ENCODE measurements at regions not wholly inside any gene's neighbourhood (a gene's known extent, or its start where the extent isn't known, plus 50 kb on each side); places are given as distances from the start of the nearest gene placed in this dataset.
"Not testable (repeated sequence)": the region's sequence is repeated elsewhere in the genome, so short reads cannot be mapped to it uniquely, and the experiment has no call there.

GRCh38 chr3:38960042-38960622 is 91.6 kb downstream of the SCN11A start:
- POLR2A ChIA-PET = no interaction called here
- Histone ChIP-seq H3K36me3 (ENCODE audit: control insufficient read depth in 2 of 2, extremely low read depth in 1 of 2, insufficient read depth in 1 of 2, low read length in 1 of 2) (no peaks in the 10 kb centered on the region), H3K27ac (ENCODE audit: low read length) (no peak overlapping the region), H3K9me3 (no peaks in the 10 kb centered on the region), H3K4me1 (ENCODE audit: control insufficient read depth in 1 of 2, extremely low read depth in 1 of 2, insufficient read depth in 2 of 2, low read length in 2 of 2) (no peaks in the 10 kb centered on the region), H3K27me3 (replicated peaks in 1 of 2; ENCODE audit: control insufficient read depth in 2 of 2, extremely low read depth in 1 of 2, insufficient read depth in 2 of 2, low read length in 1 of 2) (no peaks in the 10 kb centered on the region), H3K4me3 (ENCODE audit: control insufficient read depth in 1 of 2, extremely low read depth in 1 of 2, low read length in 1 of 2) (no peak overlapping the region)
- Mint-ChIP-seq H3K9me3 (no peaks in the 10 kb centered on the region), H3K27ac (no peak overlapping the region), H3K4me1 (peaks cover 0 to 5% (median 3%) of the 10 kb centered on the region in 3 donors), H3K4me3 (no peak overlapping the region), H3K36me3 (no peaks in the 10 kb centered on the region), H3K27me3 (peaks cover 0 to 3% of the 10 kb centered on the region in 2 donors)
- WGBS (ENCODE audit: insufficient coverage) = 83% methylated on average over 7 of the region's 8 CpGs
- DNase-seq = no peak
- CTCF ChIA-PET = interaction anchor here in 1 of 2 donors (0.7 kb wide), 1 partner anchor 35 kb away, joined by 3 read pairs; no protein-coding TSS in a partner anchor
- no peak for ATAC-seq (replicated peaks in 1 of 4)

GRCh38 chr3:38958026-38958720 is 93.6 kb downstream of the SCN11A start:
- no peaks in the 10 kb centered on the region for H3K36me3 Mint-ChIP-seq
- H3K9me3 ChIP-seq = no peaks in the 10 kb centered on the region
- no peak overlapping the region for H3K27ac Mint-ChIP-seq
- H3K4me3 Mint-ChIP-seq = no peak overlapping the region
- ChIA-PET CTCF (interaction anchor here in 1 of 2 donors (0.6 kb wide), 1 partner anchor 17 kb away, joined by 7 read pairs; no protein-coding TSS in a partner anchor), POLR2A (no interaction called here)
- DNase-seq (no peak), ATAC-seq (replicated peaks in 1 of 4) (no peak)
- peaks cover 3% of the 10 kb centered on the region in 2 donors for H3K27me3 Mint-ChIP-seq
- no peak overlapping the region for H3K27ac ChIP-seq (ENCODE audit: low read length)
- H3K4me1 Mint-ChIP-seq = peaks cover 0 to 5% (median 3%) of the 10 kb centered on the region in 3 donors
- H3K4me1 ChIP-seq (ENCODE audit: control insufficient read depth in 1 of 2, extremely low read depth in 1 of 2, insufficient read depth in 2 of 2, low read length in 2 of 2) = no peaks in the 10 kb centered on the region
- H3K36me3 ChIP-seq (ENCODE audit: control insufficient read depth in 2 of 2, extremely low read depth in 1 of 2, insufficient read depth in 1 of 2, low read length in 1 of 2) = no peaks in the 10 kb centered on the region
- H3K9me3 Mint-ChIP-seq = no peaks in the 10 kb centered on the region
- no peak overlapping the region for H3K4me3 ChIP-seq (ENCODE audit: control insufficient read depth in 1 of 2, extremely low read depth in 1 of 2, low read length in 1 of 2)
- H3K27me3 ChIP-seq (replicated peaks in 1 of 2; ENCODE audit: control insufficient read depth in 2 of 2, extremely low read depth in 1 of 2, insufficient read depth in 2 of 2, low read length in 1 of 2) = no peaks in the 10 kb centered on the region
- WGBS (ENCODE audit: insufficient coverage) = no CpG with 5 or more reads among the region's 5 CpGs

GRCh38 chr3:38957296-38957695 is 94.4 kb downstream of the SCN11A start:
- DNase-seq = no peak
- 95% methylated on average over 6 of the region's 6 CpGs for whole genome bisulfite sequencing (ENCODE audit: insufficient coverage)
- H3K9me3 Mint-ChIP-seq = no peaks in the 10 kb centered on the region
- Histone ChIP-seq H3K9me3 (no peaks in the 10 kb centered on the region), H3K27me3 (replicated peaks in 1 of 2; ENCODE audit: control insufficient read depth in 2 of 2, extremely low read depth in 1 of 2, insufficient read depth in 2 of 2, low read length in 1 of 2) (no peaks in the 10 kb centered on the region), H3K4me1 (ENCODE audit: control insufficient read depth in 1 of 2, extremely low read depth in 1 of 2, insufficient read depth in 2 of 2, low read length in 2 of 2) (no peaks in the 10 kb centered on the region), H3K36me3 (ENCODE audit: control insufficient read depth in 2 of 2, extremely low read depth in 1 of 2, insufficient read depth in 1 of 2, low read length in 1 of 2) (no peaks in the 10 kb centered on the region), H3K27ac (ENCODE audit: low read length) (no peak overlapping the region), H3K4me3 (ENCODE audit: control insufficient read depth in 1 of 2, extremely low read depth in 1 of 2, low read length in 1 of 2) (no peak overlapping the region)
- H3K36me3 Mint-ChIP-seq = no peaks in the 10 kb centered on the region
- H3K27ac Mint-ChIP-seq = no peak overlapping the region
- peaks cover 0 to 5% (median 3%) of the 10 kb centered on the region in 3 donors for H3K4me1 Mint-ChIP-seq
- peaks cover 0 to 3% of the 10 kb centered on the region in 2 donors for H3K27me3 Mint-ChIP-seq
- ChIA-PET CTCF (no interaction called here), POLR2A (no interaction called here)
- no peak for ATAC-seq (replicated peaks in 1 of 4)
- H3K4me3 Mint-ChIP-seq = no peak overlapping the region

- no peak overlapping the region for H3K27ac Mint-ChIP-seq
- ChIA-PET CTCF (no interaction called here), POLR2A (no interaction called here)
- peaks cover 0 to 3% of the 10 kb centered on the region in 2 donors for H3K27me3 Mint-ChIP-seq
- no peak overlapping the region for H3K4me3 ChIP-seq (ENCODE audit: control insufficient read depth in 1 of 2, extremely low read depth in 1 of 2, low read length in 1 of 2)
- no peaks in the 10 kb centered on the region for H3K36me3 ChIP-seq (ENCODE audit: control insufficient read depth in 2 of 2, extremely low read depth in 1 of 2, insufficient read depth in 1 of 2, low read length in 1 of 2)
- no peaks in the 10 kb centered on the region for H3K9me3 ChIP-seq
- DNase-seq (no peak), ATAC-seq (replicated peaks in 1 of 4) (no peak)
- no peaks in the 10 kb centered on the region for H3K4me1 ChIP-seq (ENCODE audit: control insufficient read depth in 1 of 2, extremely low read depth in 1 of 2, insufficient read depth in 2 of 2, low read length in 2 of 2)
- WGBS (ENCODE audit: insufficient coverage) = no CpG with 5 or more reads among the region's 1 CpG
- H3K27ac ChIP-seq (ENCODE audit: low read length) = no peak overlapping the region
- no peak overlapping the region for H3K4me3 Mint-ChIP-seq
- no peaks in the 10 kb centered on the region for H3K27me3 ChIP-seq (replicated peaks in 1 of 2; ENCODE audit: control insufficient read depth in 2 of 2, extremely low read depth in 1 of 2, insufficient read depth in 2 of 2, low read length in 1 of 2)
- no peaks in the 10 kb centered on the region for H3K4me1 Mint-ChIP-seq
- H3K36me3 Mint-ChIP-seq = no peaks in the 10 kb centered on the region
- no peaks in the 10 kb centered on the region for H3K9me3 Mint-ChIP-seq
Measured at GRCh38 chr3:38952721-38953120, 99.0 kb downstream of the SCN11A start.

GRCh38 chr3:38951167-38951566 is 100.6 kb downstream of the SCN11A start:
- H3K9me3 ChIP-seq; H3K4me3 ChIP-seq (ENCODE audit: control insufficient read depth in 1 of 2, extremely low read depth in 1 of 2, low read length in 1 of 2); H3K36me3 Mint-ChIP-seq; H3K9me3 Mint-ChIP-seq; H3K36me3 ChIP-seq (ENCODE audit: control insufficient read depth in 2 of 2, extremely low read depth in 1 of 2, insufficient read depth in 1 of 2, low read length in 1 of 2); POLR2A ChIA-PET; H3K4me1 Mint-ChIP-seq; H3K4me1 ChIP-seq (ENCODE audit: control insufficient read depth in 1 of 2, extremely low read depth in 1 of 2, insufficient read depth in 2 of 2, low read length in 2 of 2); DNase-seq; H3K27ac Mint-ChIP-seq; H3K27me3 Mint-ChIP-seq; H3K4me3 Mint-ChIP-seq; ATAC-seq (replicated peaks in 1 of 4); H3K27ac ChIP-seq (ENCODE audit: low read length); H3K27me3 ChIP-seq (replicated peaks in 1 of 2; ENCODE audit: control insufficient read depth in 2 of 2, extremely low read depth in 1 of 2, insufficient read depth in 2 of 2, low read length in 1 of 2): not testable (repeated sequence)
- CTCF ChIA-PET = interaction anchor here in 1 of 2 donors (0.6 kb wide), 1 partner anchor 292 kb away, joined by 5 read pairs; no protein-coding TSS in a partner anchor
- 95% methylated on average over 19 of the region's 33 CpGs for WGBS (ENCODE audit: insufficient coverage)

GRCh38 chr3:38950581-38950980 is 101.2 kb downstream of the SCN11A start:
- POLR2A ChIA-PET = no interaction called here
- H3K27me3 ChIP-seq (replicated peaks in 1 of 2; ENCODE audit: control insufficient read depth in 2 of 2, extremely low read depth in 1 of 2, insufficient read depth in 2 of 2, low read length in 1 of 2) = no peaks in the 10 kb centered on the region
- Mint-ChIP-seq H3K9me3 (no peaks in the 10 kb centered on the region), H3K27ac (no peak overlapping the region), H3K27me3 (peaks cover 0 to 3% of the 10 kb centered on the region in 2 donors), H3K4me3 (no peak overlapping the region), H3K4me1 (no peaks in the 10 kb centered on the region), H3K36me3 (no peaks in the 10 kb centered on the region)
- no peaks in the 10 kb centered on the region for H3K9me3 ChIP-seq
- ATAC-seq (replicated peaks in 1 of 4) (no peak), DNase-seq (no peak)
- H3K4me3 ChIP-seq (ENCODE audit: control insufficient read depth in 1 of 2, extremely low read depth in 1 of 2, low read length in 1 of 2) = no peak overlapping the region
- CTCF ChIA-PET = no interaction called here
- 94% methylated on average over 4 of the region's 5 CpGs for WGBS (ENCODE audit: insufficient coverage)
- no peaks in the 10 kb centered on the region for H3K36me3 ChIP-seq (ENCODE audit: control insufficient read depth in 2 of 2, extremely low read depth in 1 of 2, insufficient read depth in 1 of 2, low read length in 1 of 2)
- H3K4me1 ChIP-seq (ENCODE audit: control insufficient read depth in 1 of 2, extremely low read depth in 1 of 2, insufficient read depth in 2 of 2, low read length in 2 of 2) = no peaks in the 10 kb centered on the region
- no peak overlapping the region for H3K27ac ChIP-seq (ENCODE audit: low read length)

Data from T-cell (primary cell).